ENCODE measurements at regions not wholly inside any gene's neighbourhood (a gene's known extent, or its start where the extent isn't known, plus 50 kb on each side); places are given as distances from the start of the nearest gene placed in this dataset.

DNA sequence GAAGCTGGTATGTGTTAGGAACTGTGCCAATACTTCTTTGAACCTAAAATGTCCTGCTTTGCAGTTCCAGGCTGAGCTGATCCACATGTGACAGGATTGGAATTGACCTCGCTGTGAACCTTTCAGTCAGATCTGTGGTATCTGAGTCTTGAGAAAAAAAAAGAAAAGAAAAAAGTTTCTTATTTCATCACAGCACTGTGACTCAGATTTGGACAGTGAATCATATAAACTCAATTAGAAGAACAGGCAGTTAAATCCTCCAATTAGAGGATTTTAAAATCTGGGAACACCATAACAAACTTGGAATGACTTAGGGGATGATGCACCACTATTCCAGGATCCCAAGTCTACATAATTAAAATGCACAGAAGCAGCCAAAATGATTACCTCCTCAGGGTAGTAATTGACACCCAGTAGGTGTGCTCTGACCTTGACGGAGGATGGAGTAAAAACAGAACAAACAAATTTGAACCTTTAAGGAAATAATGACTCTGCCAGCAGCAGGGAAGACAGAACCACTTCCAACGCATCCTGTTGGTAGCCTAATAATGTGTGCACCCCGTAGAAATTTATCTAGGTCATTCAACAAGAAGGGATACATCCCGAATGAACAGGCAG lies 57.8 kb upstream of the RAI14 start:
- Histone ChIP-seq H3K27me3 (ENCODE audit: insufficient read depth) (no peaks in the 10 kb centered on the region), H3K4me1 (ENCODE audit: insufficient read depth) (no peaks in the 10 kb centered on the region), H3K9me2 (ENCODE audit: insufficient read depth) (no peaks in the 10 kb centered on the region), H3K36me3 (ENCODE audit: insufficient read depth) (no peaks in the 10 kb centered on the region; the same call in 1 of the 2 replicates), H3F3A (replicated peaks; ENCODE audit: low read depth) (no peaks in the 10 kb centered on the region), H2AFZ (no peak overlapping the region), H3K4me3 (no peak overlapping the region), H4K20me1 (replicated peaks; ENCODE audit: insufficient read depth) (no peaks in the 10 kb centered on the region), H3K79me2 (replicated peaks; ENCODE audit: insufficient read depth) (no peaks in the 10 kb centered on the region), H3K4me2 (no peak overlapping the region), H3K27ac (ENCODE audit: low read depth) (no peak overlapping the region)
- Mint-ChIP-seq H3K9me3 (no peaks in the 10 kb centered on the region; the same call in 2 of the 3 replicates), H3K4me1 (peaks cover 3% of the 10 kb centered on the region; the same call in 1 of the 3 replicates), H3K27ac (no peak overlapping the region), H3K27me3 (ENCODE audit: insufficient read depth, low read depth, poor library complexity) (no peaks in the 10 kb centered on the region), H3K36me3 (ENCODE audit: low read depth) (no peaks in the 10 kb centered on the region; the same call in 2 of the 3 replicates), H3K4me3 (no peak overlapping the region)
- ATAC-seq (no peak), DNase-seq (ENCODE audit: low spot score) (no peak)
- no peak for TF ChIP-seq EZH2phosphoT487 (IDR thresholded peaks at IDR 0.05; ENCODE audit: unreplicated experiment)
- TF ChIP-seq CREB1 (CRISPR knock-in tag; IDR thresholded peaks at IDR 0.05; ENCODE audit: low read depth), result no peak
- no peak for TF ChIP-seq POLR2AphosphoS5 (IDR thresholded peaks at IDR 0.05; ENCODE audit: low read depth)
- no peak for TF ChIP-seq EZH2 (IDR thresholded peaks at IDR 0.05; ENCODE audit: low read depth, unreplicated experiment)
- TF ChIP-seq JUNB (IDR thresholded peaks at IDR 0.05; ENCODE audit: unreplicated experiment), result no peak
- TF ChIP-seq, protein P1, sequence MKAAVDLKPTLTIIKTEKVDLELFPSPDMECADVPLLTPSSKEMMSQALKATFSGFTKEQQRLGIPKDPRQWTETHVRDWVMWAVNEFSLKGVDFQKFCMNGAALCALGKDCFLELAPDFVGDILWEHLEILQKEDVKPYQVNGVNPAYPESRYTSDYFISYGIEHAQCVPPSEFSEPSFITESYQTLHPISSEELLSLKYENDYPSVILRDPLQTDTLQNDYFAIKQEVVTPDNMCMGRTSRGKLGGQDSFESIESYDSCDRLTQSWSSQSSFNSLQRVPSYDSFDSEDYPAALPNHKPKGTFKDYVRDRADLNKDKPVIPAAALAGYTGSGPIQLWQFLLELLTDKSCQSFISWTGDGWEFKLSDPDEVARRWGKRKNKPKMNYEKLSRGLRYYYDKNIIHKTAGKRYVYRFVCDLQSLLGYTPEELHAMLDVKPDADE (IDR thresholded peaks at IDR 0.05), result no peak
- TF ChIP-seq, protein P2, sequence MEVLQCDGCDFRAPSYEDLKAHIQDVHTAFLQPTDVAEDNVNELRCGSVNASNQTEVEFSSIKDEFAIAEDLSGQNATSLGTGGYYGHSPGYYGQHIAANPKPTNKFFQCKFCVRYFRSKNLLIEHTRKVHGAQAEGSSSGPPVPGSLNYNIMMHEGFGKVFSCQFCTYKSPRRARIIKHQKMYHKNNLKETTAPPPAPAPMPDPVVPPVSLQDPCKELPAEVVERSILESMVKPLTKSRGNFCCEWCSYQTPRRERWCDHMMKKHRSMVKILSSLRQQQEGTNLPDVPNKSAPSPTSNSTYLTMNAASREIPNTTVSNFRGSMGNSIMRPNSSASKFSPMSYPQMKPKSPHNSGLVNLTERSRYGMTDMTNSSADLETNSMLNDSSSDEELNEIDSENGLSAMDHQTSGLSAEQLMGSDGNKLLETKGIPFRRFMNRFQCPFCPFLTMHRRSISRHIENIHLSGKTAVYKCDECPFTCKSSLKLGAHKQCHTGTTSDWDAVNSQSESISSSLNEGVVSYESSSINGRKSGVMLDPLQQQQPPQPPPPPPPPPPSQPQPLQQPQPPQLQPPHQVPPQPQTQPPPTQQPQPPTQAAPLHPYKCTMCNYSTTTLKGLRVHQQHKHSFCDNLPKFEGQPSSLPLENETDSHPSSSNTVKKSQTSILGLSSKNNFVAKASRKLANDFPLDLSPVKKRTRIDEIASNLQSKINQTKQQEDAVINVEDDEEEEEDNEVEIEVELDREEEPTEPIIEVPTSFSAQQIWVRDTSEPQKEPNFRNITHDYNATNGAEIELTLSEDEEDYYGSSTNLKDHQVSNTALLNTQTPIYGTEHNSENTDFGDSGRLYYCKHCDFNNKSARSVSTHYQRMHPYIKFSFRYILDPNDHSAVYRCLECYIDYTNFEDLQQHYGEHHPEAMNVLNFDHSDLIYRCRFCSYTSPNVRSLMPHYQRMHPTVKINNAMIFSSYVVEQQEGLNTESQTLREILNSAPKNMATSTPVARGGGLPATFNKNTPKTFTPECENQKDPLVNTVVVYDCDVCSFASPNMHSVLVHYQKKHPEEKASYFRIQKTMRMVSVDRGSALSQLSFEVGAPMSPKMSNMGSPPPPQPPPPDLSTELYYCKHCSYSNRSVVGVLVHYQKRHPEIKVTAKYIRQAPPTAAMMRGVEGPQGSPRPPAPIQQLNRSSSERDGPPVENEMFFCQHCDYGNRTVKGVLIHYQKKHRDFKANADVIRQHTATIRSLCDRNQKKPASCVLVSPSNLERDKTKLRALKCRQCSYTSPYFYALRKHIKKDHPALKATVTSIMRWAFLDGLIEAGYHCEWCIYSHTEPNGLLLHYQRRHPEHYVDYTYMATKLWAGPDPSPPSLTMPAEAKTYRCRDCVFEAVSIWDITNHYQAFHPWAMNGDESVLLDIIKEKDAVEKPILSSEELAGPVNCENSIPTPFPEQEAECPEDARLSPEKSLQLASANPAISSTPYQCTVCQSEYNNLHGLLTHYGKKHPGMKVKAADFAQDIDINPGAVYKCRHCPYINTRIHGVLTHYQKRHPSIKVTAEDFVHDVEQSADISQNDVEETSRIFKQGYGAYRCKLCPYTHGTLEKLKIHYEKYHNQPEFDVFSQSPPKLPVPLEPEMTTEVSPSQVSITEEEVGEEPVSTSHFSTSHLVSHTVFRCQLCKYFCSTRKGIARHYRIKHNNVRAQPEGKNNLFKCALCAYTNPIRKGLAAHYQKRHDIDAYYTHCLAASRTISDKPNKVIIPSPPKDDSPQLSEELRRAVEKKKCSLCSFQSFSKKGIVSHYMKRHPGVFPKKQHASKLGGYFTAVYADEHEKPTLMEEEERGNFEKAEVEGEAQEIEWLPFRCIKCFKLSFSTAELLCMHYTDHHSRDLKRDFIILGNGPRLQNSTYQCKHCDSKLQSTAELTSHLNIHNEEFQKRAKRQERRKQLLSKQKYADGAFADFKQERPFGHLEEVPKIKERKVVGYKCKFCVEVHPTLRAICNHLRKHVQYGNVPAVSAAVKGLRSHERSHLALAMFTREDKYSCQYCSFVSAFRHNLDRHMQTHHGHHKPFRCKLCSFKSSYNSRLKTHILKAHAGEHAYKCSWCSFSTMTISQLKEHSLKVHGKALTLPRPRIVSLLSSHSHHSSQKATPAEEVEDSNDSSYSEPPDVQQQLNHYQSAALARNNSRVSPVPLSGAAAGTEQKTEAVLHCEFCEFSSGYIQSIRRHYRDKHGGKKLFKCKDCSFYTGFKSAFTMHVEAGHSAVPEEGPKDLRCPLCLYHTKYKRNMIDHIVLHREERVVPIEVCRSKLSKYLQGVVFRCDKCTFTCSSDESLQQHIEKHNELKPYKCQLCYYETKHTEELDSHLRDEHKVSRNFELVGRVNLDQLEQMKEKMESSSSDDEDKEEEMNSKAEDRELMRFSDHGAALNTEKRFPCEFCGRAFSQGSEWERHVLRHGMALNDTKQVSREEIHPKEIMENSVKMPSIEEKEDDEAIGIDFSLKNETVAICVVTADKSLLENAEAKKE (CRISPR knock-in tag; IDR thresholded peaks at IDR 0.05), result no peak
- TF ChIP-seq STAT1 (IDR thresholded peaks at IDR 0.05; ENCODE audit: unreplicated experiment), result no peak
- TF ChIP-seq, protein P3, sequence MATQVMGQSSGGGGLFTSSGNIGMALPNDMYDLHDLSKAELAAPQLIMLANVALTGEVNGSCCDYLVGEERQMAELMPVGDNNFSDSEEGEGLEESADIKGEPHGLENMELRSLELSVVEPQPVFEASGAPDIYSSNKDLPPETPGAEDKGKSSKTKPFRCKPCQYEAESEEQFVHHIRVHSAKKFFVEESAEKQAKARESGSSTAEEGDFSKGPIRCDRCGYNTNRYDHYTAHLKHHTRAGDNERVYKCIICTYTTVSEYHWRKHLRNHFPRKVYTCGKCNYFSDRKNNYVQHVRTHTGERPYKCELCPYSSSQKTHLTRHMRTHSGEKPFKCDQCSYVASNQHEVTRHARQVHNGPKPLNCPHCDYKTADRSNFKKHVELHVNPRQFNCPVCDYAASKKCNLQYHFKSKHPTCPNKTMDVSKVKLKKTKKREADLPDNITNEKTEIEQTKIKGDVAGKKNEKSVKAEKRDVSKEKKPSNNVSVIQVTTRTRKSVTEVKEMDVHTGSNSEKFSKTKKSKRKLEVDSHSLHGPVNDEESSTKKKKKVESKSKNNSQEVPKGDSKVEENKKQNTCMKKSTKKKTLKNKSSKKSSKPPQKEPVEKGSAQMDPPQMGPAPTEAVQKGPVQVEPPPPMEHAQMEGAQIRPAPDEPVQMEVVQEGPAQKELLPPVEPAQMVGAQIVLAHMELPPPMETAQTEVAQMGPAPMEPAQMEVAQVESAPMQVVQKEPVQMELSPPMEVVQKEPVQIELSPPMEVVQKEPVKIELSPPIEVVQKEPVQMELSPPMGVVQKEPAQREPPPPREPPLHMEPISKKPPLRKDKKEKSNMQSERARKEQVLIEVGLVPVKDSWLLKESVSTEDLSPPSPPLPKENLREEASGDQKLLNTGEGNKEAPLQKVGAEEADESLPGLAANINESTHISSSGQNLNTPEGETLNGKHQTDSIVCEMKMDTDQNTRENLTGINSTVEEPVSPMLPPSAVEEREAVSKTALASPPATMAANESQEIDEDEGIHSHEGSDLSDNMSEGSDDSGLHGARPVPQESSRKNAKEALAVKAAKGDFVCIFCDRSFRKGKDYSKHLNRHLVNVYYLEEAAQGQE (IDR thresholded peaks at IDR 0.05; ENCODE audit: unreplicated experiment), result no peak
- no peak for TF ChIP-seq NANOG (IDR thresholded peaks at IDR 0.05; ENCODE audit: borderline replicate concordance)
- TF ChIP-seq, protein P4, sequence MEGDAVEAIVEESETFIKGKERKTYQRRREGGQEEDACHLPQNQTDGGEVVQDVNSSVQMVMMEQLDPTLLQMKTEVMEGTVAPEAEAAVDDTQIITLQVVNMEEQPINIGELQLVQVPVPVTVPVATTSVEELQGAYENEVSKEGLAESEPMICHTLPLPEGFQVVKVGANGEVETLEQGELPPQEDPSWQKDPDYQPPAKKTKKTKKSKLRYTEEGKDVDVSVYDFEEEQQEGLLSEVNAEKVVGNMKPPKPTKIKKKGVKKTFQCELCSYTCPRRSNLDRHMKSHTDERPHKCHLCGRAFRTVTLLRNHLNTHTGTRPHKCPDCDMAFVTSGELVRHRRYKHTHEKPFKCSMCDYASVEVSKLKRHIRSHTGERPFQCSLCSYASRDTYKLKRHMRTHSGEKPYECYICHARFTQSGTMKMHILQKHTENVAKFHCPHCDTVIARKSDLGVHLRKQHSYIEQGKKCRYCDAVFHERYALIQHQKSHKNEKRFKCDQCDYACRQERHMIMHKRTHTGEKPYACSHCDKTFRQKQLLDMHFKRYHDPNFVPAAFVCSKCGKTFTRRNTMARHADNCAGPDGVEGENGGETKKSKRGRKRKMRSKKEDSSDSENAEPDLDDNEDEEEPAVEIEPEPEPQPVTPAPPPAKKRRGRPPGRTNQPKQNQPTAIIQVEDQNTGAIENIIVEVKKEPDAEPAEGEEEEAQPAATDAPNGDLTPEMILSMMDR (conservative IDR thresholded peaks at IDR 0.05; ENCODE audit: low read depth in 2 of 2), result no peak
- TF ChIP-seq ZNF331 (CRISPR knock-in tag; IDR thresholded peaks at IDR 0.05; ENCODE audit: low read depth), result no peak
- no peak for TF ChIP-seq ZNF114 (CRISPR knock-in tag; IDR thresholded peaks at IDR 0.05)

Data from GM23338 (cell line).